HEK293 (cell line): ENCODE measurements at regions not wholly inside any gene's neighbourhood (a gene's known extent, or its start where the extent isn't known, plus 50 kb on each side); places are given as distances from the start of the nearest gene placed in this dataset.

Source experiments
- CTCF ChIA-PET: fragments of 350-600 bp; formaldehyde crosslinking; extraction: SDS; loops from one replicate; lab custom pipeline; 2021; ENCODE audit warnings: antibody characterized with exemption; lab: Yijun Ruan, JAX
- POLR2A ChIA-PET: fragments of 300-600 bp; formaldehyde crosslinking; extraction: SDS; loops from one replicate; lab custom pipeline; 2020; ENCODE audit warnings: antibody characterized with exemption, inconsistent platforms; lab: Yijun Ruan, JAX
- H3K27ac ChIP-seq: fragments of 200-500 bp; sonication (Bioruptor generic); 2 replicates; pipeline ENCODE4 v1.5.1; 2014; ENCODE audit warnings: low read depth, low read length, control low read depth, inconsistent platforms; ENCODE audit errors: extremely low read depth
- H3K36me3 ChIP-seq, 2 experiments: fragments of 200-500 bp in 1 of 2; sonication (Bioruptor generic) in 1 of 2; 1 replicate in 1 of 2; 2 replicates in 1 of 2; pipeline ENCODE4 v1.5.1; 2014 to 2017; ENCODE audit warnings: inconsistent platforms in 2 of 2, low read length in 2 of 2; ENCODE audit not compliant: control insufficient read depth in 2 of 2, insufficient read depth in 1 of 2
- H3K4me1 ChIP-seq: fragments of 200-500 bp; sonication (Bioruptor generic); 2 replicates; pipeline ENCODE4 v1.5.1; 2014; ENCODE audit warnings: mild to moderate bottlenecking, low read length, inconsistent platforms; ENCODE audit not compliant: control insufficient read depth, insufficient read depth
- H3K4me3 ChIP-seq: 2 replicates; pipeline ENCODE4 v1.5.1; 2011; ENCODE audit warnings: low read depth, mild to moderate bottlenecking, control low read depth, low read length, moderate library complexity
- H3K9me3 ChIP-seq: fragments of 200-500 bp; sonication (Bioruptor generic); 2 replicates; pipeline ENCODE4 v1.5.1; 2014; ENCODE audit warnings: low read depth, low read length, inconsistent platforms; ENCODE audit not compliant: control insufficient read depth, insufficient read depth
- FEZF1 ChIP-seq: fragments of 450-650 bp; formaldehyde crosslinking; IDR thresholded peaks from 2 replicates; pipeline ENCODE4 v1.5.1; 2016; ENCODE audit warnings: missing biosample characterization, missing genetic modification characterization
- HIC1 ChIP-seq: fragments of 450-650 bp; formaldehyde crosslinking; IDR thresholded peaks from 2 replicates; pipeline ENCODE4 v1.5.1; 2016; ENCODE audit warnings: missing biosample characterization, missing genetic modification characterization
- MEIS1 ChIP-seq: sonication (generic); formaldehyde crosslinking; IDR thresholded peaks from 2 replicates; pipeline ENCODE4 v1.8.1; 2022; ENCODE audit warnings: missing genetic modification reagents, mild to moderate bottlenecking, borderline replicate concordance
- PRDM10 ChIP-seq: fragments of 450-650 bp; formaldehyde crosslinking; IDR thresholded peaks from 2 replicates; pipeline ENCODE4 v1.5.1; 2016; ENCODE audit warnings: missing biosample characterization, missing genetic modification characterization
- ZBTB10 ChIP-seq: fragments of 450-650 bp; formaldehyde crosslinking; IDR thresholded peaks from 2 replicates; pipeline ENCODE4 v1.5.1; 2016; ENCODE audit warnings: missing biosample characterization, missing genetic modification characterization
- ZFP37 ChIP-seq: fragments of 450-650 bp; formaldehyde crosslinking; IDR thresholded peaks from 2 replicates; pipeline ENCODE4 v1.5.1; 2016; ENCODE audit warnings: missing biosample characterization, missing genetic modification characterization
- ZNF157 ChIP-seq: fragments of 450-650 bp; formaldehyde crosslinking; IDR thresholded peaks from 2 replicates; pipeline ENCODE4 v1.5.1; 2016; ENCODE audit warnings: missing biosample characterization, missing genetic modification characterization
- ZNF184 ChIP-seq: fragments of 450-650 bp; IDR thresholded peaks from 2 replicates; pipeline ENCODE4 v1.5.1; 2018; ENCODE audit warnings: missing biosample characterization, mild to moderate bottlenecking, missing genetic modification characterization
- ZNF2 ChIP-seq: fragments of 450-650 bp; formaldehyde crosslinking; IDR thresholded peaks from 2 replicates; pipeline ENCODE4 v1.5.1; 2016; ENCODE audit warnings: missing biosample characterization, missing genetic modification characterization
- ZNF211 ChIP-seq: fragments of 450-650 bp; formaldehyde crosslinking; IDR thresholded peaks from 2 replicates; pipeline ENCODE4 v1.5.1; 2016; ENCODE audit warnings: low read depth, missing biosample characterization, missing genetic modification characterization
- ZNF24 ChIP-seq: fragments of 450-650 bp; formaldehyde crosslinking; IDR thresholded peaks from 2 replicates; pipeline ENCODE4 v1.5.1; 2016; ENCODE audit warnings: missing biosample characterization, missing genetic modification characterization
- ZNF311 ChIP-seq: fragments of 450-650 bp; formaldehyde crosslinking; IDR thresholded peaks from 2 replicates; pipeline ENCODE4 v1.5.1; 2017; ENCODE audit warnings: missing biosample characterization, missing genetic modification characterization, borderline replicate concordance
- ZNF324 ChIP-seq: fragments of 450-650 bp; formaldehyde crosslinking; IDR thresholded peaks from 2 replicates; pipeline ENCODE4 v1.5.1; 2016; ENCODE audit warnings: missing biosample characterization, missing genetic modification characterization
- ZNF341 ChIP-seq: fragments of 450-650 bp; formaldehyde crosslinking; IDR thresholded peaks from 2 replicates; pipeline ENCODE4; 2016; ENCODE audit warnings: low read depth, missing biosample characterization, missing genetic modification characterization
- ZNF513 ChIP-seq: fragments of 450-650 bp; IDR thresholded peaks from 2 replicates; pipeline ENCODE4 v1.5.1; 2018; ENCODE audit warnings: missing biosample characterization, missing genetic modification characterization
- ZNF658 ChIP-seq: fragments of 450-650 bp; formaldehyde crosslinking; IDR thresholded peaks from 2 replicates; pipeline ENCODE4; 2016; ENCODE audit warnings: missing biosample characterization, missing genetic modification characterization
- ZNF664 ChIP-seq: fragments of 450-650 bp; formaldehyde crosslinking; IDR thresholded peaks from 2 replicates; pipeline ENCODE4 v1.5.1; 2016; ENCODE audit warnings: missing biosample characterization, missing genetic modification characterization
- ZNF777 ChIP-seq: fragments of 450-650 bp; formaldehyde crosslinking; IDR thresholded peaks from 2 replicates; pipeline ENCODE4 v1.5.1; 2017; ENCODE audit warnings: missing biosample characterization, missing genetic modification characterization, borderline replicate concordance
- ZNF837 ChIP-seq: fragments of 450-650 bp; formaldehyde crosslinking; IDR thresholded peaks from 2 replicates; pipeline ENCODE4 v1.5.1; 2016; ENCODE audit warnings: missing biosample characterization, missing genetic modification characterization
- ZSCAN23 ChIP-seq: fragments of 450-650 bp; formaldehyde crosslinking; IDR thresholded peaks from 2 replicates; pipeline ENCODE4 v1.5.1; 2016; ENCODE audit warnings: missing biosample characterization, missing genetic modification characterization

GRCh38 chr11:80525663-80526405 is 1085.0 kb upstream of the TENM4 start:
- TF ChIP-seq FEZF1 (no peak), ZNF664 (tag by site-specific recombination) (no peak), ZNF311 (no peak), ZNF658 (no peak), ZNF2 (tag by site-specific recombination) (no peak), ZFP37 (no peak)
- Histone ChIP-seq H3K27ac (no peak overlapping the region), H3K9me3 (no peaks in the 10 kb centered on the region), H3K4me3 (no peak overlapping the region), H3K4me1 (no peaks in the 10 kb centered on the region), H3K36me3 (no peaks in the 10 kb centered on the region)
- ChIA-PET CTCF (no interaction called here), POLR2A (no interaction called here)

- Histone ChIP-seq H3K4me3 (no peak overlapping the region), H3K36me3 (no peaks in the 10 kb centered on the region), H3K27ac (no peak overlapping the region), H3K9me3 (no peaks in the 10 kb centered on the region), H3K4me1 (no peaks in the 10 kb centered on the region)
- ChIA-PET CTCF (no interaction called here), POLR2A (no interaction called here)
- no peak for TF ChIP-seq ZNF777 (tag by site-specific recombination)
- TF ChIP-seq ZBTB10 (tag by site-specific recombination): no peak
- no peak for TF ChIP-seq MEIS1
- TF ChIP-seq ZNF211 (tag by site-specific recombination): no peak
- no peak for TF ChIP-seq ZNF341 (tag by site-specific recombination)
- no peak for TF ChIP-seq ZNF837 (tag by site-specific recombination)
- no peak for TF ChIP-seq ZNF184
- no peak for TF ChIP-seq ZNF24
- no peak for TF ChIP-seq HIC1
- TF ChIP-seq ZNF157 (tag by site-specific recombination): no peak
- TF ChIP-seq PRDM10: no peak
- TF ChIP-seq ZNF324: no peak
- TF ChIP-seq ZNF513: no peak
- TF ChIP-seq ZSCAN23 (tag by site-specific recombination): no peak
Observed at GRCh38 chr11:80524349-80524748, 1083.5 kb upstream of the TENM4 start.
